Astrocyte of the cerebellum (primary cell): ENCODE measurements at regions not wholly inside any gene's neighbourhood (a gene's known extent, or its start where the extent isn't known, plus 50 kb on each side); places are given as distances from the start of the nearest gene placed in this dataset.

Experiments
- DNase-seq: peaks from one replicate; pipeline ENCODE4 v3.0.0-alpha.2; 2011; ENCODE audit warnings: low read depth
- H3K4me3 ChIP-seq: 2 replicates; pipeline ENCODE4 v1.5.1; 2011; ENCODE audit warnings: mild to moderate bottlenecking, low read depth, low read length, moderate library complexity
- CTCF ChIP-seq: IDR thresholded peaks from 2 replicates; pipeline ENCODE4 v1.5.1; 2012; ENCODE audit warnings: low read length, low read depth, moderate library complexity, mild to moderate bottlenecking; ENCODE audit errors: missing control alignments
- in situ Hi-C: cut with HindIII; loops from 2 replicates; pipeline ENCODE4 v1.10.0; 2017; ENCODE audit warnings: low sequenced_read_pairs

DNA sequence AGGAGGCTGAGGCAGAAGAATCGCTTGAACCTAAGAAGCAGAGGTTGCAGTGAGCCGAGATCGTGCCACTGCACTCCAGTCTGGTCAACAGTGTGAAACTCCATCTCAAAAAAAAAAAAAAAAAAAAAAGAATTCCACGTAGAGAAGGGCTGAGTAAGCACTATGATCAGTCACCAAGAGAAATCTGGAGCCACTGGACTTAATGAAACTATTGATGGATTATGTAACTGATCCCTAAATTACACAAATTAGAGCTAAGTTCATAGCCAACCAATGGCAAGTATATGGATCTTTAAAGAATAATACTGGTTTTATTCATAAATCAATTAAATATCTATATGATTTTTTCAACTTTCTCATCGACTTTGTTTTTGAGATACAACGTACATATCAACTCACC lies 72.2 kb upstream of the ABLIM1 start:
- DNase-seq = no peak
- no peak overlapping the region for H3K4me3 ChIP-seq
- in situ Hi-C loops = no loop called here
- no peak for TF ChIP-seq CTCF

DNA sequence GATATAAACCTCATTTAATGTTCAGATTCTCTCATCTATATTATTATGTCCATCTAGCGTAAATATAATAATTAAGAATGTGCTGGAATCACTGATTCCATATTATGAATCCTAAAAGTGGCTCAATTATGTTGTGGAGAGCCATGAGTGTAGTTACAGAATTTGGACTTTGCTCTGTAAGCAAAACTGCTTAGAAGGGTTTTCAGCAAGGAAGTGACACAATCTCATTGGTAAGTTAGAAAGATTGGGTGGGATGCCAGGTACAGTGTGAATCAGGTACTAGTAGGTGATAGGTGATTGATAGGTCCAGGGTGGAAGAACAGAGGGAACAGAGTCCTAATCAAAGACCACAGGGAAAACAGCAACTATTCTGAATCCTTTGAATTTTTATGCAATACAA lies 74.9 kb upstream of the ABLIM1 start:
- TF ChIP-seq CTCF = no peak
- in situ Hi-C loops = no loop called here
- DNase-seq = no peak
- no peak overlapping the region for H3K4me3 ChIP-seq

- TF ChIP-seq CTCF = no peak
- no peak overlapping the region for H3K4me3 ChIP-seq
- DNase-seq = no peak
- in situ Hi-C loops = no loop called here
These were observed 77.9 kb upstream of the ABLIM1 start for GRCh38 chr10:114735946-114736345.

GRCh38 chr10:114743521-114744231 lies 77.9 kb upstream of the FHIP2A start:
- in situ Hi-C loops = no loop called here
- TF ChIP-seq CTCF = no peak
- no peak overlapping the region for H3K4me3 ChIP-seq
- no peak for DNase-seq

GRCh38 chr10:114746531-114746930 lies 75.0 kb upstream of the FHIP2A start:
- in situ Hi-C loops = no loop called here
- TF ChIP-seq CTCF = no peak
- no peak overlapping the region for H3K4me3 ChIP-seq
- no peak for DNase-seq

DNA sequence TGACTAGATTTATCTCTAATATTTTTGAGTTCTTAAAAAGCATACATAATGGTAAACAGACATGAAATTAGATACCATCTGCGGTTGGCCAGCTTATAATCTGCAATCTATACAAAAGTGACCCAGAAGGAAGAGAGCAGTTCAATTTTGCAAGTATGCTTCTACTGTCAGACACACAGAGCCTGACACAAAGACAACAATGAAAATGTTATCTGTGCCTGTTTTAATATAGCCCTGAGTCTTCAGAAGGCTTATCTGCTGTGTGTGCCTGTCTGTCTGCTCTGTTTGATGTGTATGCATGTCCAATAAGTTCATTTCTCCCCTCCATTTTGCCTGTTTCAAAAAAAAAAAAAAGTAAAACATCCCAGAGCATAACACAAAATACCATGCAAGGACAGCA lies 73.3 kb upstream of the FHIP2A start:
- DNase-seq = no peak
- no peak overlapping the region for H3K4me3 ChIP-seq
- TF ChIP-seq CTCF = no peak
- in situ Hi-C loops = no loop called here

DNA sequence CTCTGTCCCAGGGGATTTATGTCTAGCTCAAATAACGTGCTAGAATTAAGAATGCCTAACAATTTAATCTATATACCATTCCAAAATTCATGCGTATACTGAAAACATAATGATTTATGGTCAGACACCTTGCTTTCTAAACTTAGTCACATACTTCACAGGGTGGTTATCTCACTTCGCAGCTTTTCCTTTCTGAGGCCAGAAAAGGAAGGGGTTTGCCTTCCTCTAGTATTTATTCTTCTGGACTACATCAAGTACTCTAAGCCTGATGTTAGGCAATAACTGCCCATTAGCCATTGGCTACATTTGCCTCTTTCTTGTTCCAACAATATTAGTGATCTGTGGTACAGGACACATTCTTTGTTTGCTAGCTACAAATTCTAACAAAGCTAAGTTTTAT lies 72.6 kb upstream of the FHIP2A start:
- H3K4me3 ChIP-seq = no peak overlapping the region
- no peak for DNase-seq
- in situ Hi-C loops = no loop called here
- no peak for TF ChIP-seq CTCF
